ENCODE measurements at regions not wholly inside any gene's neighbourhood (a gene's known extent, or its start where the extent isn't known, plus 50 kb on each side); places are given as distances from the start of the nearest gene placed in this dataset.

DNA sequence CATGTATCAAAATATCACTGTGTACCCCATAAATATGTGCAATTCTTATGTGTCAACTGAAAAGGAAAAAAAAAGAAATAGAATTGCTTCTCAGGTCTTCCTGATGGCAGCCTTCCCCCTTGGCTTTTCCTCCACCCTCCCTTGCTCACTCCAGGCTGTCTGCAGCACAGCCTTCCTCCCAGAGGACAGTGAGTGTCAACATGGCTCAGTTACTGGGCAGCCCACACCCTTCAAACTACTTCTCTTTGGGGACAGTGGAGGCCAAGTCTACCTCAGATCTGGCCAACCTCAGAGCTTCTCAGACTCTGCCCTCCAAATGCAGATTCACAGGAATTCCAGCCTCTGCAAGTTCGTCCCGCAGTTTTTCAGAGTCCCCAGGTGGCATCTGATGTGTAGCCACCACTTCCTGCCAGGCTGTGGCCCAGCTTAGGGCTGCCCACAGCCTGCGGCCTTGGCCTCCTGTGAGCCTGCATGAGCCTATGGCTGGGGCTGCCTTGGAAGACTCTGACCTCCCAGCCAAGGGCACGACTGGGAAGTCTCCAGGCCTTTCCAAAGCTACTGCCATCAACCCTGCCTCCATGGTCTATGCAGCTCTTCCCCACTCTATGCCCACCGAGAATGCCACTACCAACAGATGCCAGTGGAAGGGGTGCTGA lies 148.0 kb upstream of the PWP1 start:
- TF ChIP-seq CREB1 (IDR thresholded peaks at IDR 0.05; ENCODE audit: low read depth), result no peak

DNA sequence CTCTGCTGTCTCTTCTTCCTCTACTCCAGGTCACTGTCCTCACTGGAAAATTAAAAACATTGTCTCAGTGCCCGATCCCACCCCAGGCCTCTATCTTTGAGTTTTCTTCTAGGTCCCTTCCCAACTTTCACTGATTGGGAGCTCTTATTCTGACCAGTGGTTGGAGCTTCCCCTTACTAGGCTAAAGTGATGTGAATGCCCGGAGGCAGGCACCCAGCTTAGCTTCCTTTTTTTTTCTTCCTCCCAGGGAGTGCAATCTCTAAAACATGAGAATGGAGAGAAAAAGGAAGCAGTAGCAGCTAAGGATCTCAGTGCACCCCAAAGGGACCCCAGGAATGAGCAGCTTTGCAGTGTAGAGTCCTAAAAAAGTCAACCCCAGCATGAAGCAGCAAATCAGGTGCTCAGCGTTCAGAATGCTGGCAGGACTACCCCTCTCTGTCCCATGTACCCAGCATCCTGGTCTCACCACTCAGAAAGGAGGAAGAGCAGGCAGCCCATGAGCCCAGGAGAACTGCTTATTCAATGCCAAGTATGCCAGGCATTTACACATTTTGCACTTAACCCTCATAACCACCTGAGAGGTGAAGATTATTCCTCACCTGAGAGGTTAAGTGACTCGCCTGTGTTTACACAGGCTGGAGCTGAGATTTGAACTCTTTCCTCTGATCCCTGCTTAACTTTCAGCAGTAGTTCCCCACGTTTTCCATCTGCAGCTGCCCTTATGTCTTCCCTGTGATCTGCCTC lies 146.2 kb upstream of the PWP1 start:
- TF ChIP-seq YY1 (IDR thresholded peaks at IDR 0.05; ENCODE audit: low read depth) (no peak), ZBTB7A (IDR thresholded peaks at IDR 0.05; ENCODE audit: low read depth) (no peak), EP300 (IDR thresholded peaks at IDR 0.05; ENCODE audit: borderline replicate concordance) (no peak), TEAD4 (IDR thresholded peaks at IDR 0.05) (no peak), RAD21 (IDR thresholded peaks at IDR 0.05; ENCODE audit: low read depth) (no peak), NFIC (IDR thresholded peaks at IDR 0.05) (no peak), EGR1 (IDR thresholded peaks at IDR 0.05) (no peak), CREB1 (IDR thresholded peaks at IDR 0.05; ENCODE audit: low read depth) (no peak), TCF12 (IDR thresholded peaks at IDR 0.05; ENCODE audit: low read depth) (no peak), CEBPB (IDR thresholded peaks at IDR 0.05) (no peak), FOXM1 (IDR thresholded peaks at IDR 0.05; ENCODE audit: borderline replicate concordance, low read depth) (no peak)
- TF ChIP-seq, protein P1, sequence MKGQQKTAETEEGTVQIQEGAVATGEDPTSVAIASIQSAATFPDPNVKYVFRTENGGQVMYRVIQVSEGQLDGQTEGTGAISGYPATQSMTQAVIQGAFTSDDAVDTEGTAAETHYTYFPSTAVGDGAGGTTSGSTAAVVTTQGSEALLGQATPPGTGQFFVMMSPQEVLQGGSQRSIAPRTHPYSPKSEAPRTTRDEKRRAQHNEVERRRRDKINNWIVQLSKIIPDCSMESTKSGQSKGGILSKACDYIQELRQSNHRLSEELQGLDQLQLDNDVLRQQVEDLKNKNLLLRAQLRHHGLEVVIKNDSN (IDR thresholded peaks at IDR 0.05), result no peak
- TF ChIP-seq, protein P2, sequence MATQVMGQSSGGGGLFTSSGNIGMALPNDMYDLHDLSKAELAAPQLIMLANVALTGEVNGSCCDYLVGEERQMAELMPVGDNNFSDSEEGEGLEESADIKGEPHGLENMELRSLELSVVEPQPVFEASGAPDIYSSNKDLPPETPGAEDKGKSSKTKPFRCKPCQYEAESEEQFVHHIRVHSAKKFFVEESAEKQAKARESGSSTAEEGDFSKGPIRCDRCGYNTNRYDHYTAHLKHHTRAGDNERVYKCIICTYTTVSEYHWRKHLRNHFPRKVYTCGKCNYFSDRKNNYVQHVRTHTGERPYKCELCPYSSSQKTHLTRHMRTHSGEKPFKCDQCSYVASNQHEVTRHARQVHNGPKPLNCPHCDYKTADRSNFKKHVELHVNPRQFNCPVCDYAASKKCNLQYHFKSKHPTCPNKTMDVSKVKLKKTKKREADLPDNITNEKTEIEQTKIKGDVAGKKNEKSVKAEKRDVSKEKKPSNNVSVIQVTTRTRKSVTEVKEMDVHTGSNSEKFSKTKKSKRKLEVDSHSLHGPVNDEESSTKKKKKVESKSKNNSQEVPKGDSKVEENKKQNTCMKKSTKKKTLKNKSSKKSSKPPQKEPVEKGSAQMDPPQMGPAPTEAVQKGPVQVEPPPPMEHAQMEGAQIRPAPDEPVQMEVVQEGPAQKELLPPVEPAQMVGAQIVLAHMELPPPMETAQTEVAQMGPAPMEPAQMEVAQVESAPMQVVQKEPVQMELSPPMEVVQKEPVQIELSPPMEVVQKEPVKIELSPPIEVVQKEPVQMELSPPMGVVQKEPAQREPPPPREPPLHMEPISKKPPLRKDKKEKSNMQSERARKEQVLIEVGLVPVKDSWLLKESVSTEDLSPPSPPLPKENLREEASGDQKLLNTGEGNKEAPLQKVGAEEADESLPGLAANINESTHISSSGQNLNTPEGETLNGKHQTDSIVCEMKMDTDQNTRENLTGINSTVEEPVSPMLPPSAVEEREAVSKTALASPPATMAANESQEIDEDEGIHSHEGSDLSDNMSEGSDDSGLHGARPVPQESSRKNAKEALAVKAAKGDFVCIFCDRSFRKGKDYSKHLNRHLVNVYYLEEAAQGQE (IDR thresholded peaks at IDR 0.05; ENCODE audit: low read depth), result no peak
- TF ChIP-seq, protein P3, sequence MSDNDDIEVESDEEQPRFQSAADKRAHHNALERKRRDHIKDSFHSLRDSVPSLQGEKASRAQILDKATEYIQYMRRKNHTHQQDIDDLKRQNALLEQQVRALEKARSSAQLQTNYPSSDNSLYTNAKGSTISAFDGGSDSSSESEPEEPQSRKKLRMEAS (IDR thresholded peaks at IDR 0.05), result no peak

DNA sequence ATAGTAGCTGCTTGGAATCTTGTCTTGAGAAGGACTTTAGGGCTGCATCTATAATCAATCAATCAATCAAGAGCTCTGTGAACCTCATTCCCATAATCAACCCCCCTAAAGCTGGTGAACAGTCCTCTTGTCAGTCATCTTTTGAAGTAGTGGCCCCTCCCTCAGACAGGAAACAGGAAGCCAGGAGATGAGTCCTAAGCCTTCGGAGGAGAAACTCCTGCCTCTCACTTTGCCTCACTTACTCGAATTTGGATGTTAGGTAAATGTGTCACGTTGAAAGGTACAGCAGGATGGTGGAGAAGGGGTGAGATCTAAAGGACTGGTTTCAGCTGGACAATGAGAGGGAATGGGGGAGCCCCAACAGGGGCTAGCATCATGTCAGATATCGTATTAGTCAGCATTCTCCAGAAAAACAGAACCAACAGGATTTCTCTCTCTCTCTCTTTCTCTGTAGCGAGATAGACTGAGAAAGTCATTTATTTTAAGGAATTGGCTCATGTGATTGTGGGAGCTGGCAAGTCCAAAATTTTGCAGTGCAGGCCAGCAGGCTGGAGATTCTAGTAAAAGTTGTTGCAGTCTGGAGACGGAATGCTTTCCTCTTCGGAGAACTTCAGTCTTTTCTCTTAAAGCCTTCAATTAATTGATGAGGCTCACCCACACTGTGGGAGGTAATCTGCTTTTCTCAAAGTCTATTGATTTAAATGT lies 144.4 kb upstream of the PWP1 start:
- no peak for TF ChIP-seq NFIC (IDR thresholded peaks at IDR 0.05)
- no peak for TF ChIP-seq EGR1 (IDR thresholded peaks at IDR 0.05)
- no peak for TF ChIP-seq CREB1 (IDR thresholded peaks at IDR 0.05; ENCODE audit: low read depth)
- no peak for TF ChIP-seq EP300 (IDR thresholded peaks at IDR 0.05; ENCODE audit: borderline replicate concordance)
- TF ChIP-seq TEAD4 (IDR thresholded peaks at IDR 0.05), result no peak
- TF ChIP-seq ZBTB7A (IDR thresholded peaks at IDR 0.05; ENCODE audit: low read depth), result no peak
- no peak for TF ChIP-seq CEBPB (IDR thresholded peaks at IDR 0.05)
- TF ChIP-seq TAF1 (IDR thresholded peaks at IDR 0.05; ENCODE audit: low read depth), result no peak
- TF ChIP-seq, protein P2 (IDR thresholded peaks at IDR 0.05; ENCODE audit: low read depth), result no peak
- TF ChIP-seq, protein P1 (IDR thresholded peaks at IDR 0.05), result no peak
- no peak for TF ChIP-seq YY1 (IDR thresholded peaks at IDR 0.05; ENCODE audit: low read depth)
- no peak for TF ChIP-seq RAD21 (IDR thresholded peaks at IDR 0.05; ENCODE audit: low read depth)
- no peak for TF ChIP-seq TCF12 (IDR thresholded peaks at IDR 0.05; ENCODE audit: low read depth)
- TF ChIP-seq FOXM1 (IDR thresholded peaks at IDR 0.05; ENCODE audit: borderline replicate concordance, low read depth), result no peak

DNA sequence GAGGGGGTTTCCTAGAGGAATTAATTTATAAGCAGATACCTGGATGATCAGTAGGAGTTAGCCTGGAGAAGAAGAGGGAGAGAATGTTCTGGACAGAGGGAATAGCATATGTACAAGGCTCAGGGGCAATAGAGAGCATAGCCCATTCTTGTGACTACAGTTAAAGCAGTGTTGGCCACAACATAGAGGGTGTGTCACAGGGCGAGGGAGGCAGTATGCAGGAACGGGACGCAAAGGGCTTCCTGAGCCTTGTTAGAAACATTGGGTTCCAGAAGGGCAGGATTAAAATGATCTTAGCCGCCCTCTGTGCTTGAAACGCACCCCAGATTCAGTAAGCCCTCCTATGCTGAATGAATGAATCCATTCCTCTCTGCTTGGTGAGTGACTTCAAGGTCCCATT lies 142.2 kb upstream of the PWP1 start:
- TF ChIP-seq TAF1 (IDR thresholded peaks at IDR 0.05; ENCODE audit: low read depth), result no peak
- TF ChIP-seq RAD21 (IDR thresholded peaks at IDR 0.05; ENCODE audit: low read depth), result no peak
- TF ChIP-seq, protein P1 (IDR thresholded peaks at IDR 0.05), result no peak
- TF ChIP-seq, protein P3 (IDR thresholded peaks at IDR 0.05), result no peak
- no peak for TF ChIP-seq EGR1 (IDR thresholded peaks at IDR 0.05)
- TF ChIP-seq FOXM1 (IDR thresholded peaks at IDR 0.05; ENCODE audit: borderline replicate concordance, low read depth), result no peak
- TF ChIP-seq CEBPB (IDR thresholded peaks at IDR 0.05), result no peak
- TF ChIP-seq TEAD4 (IDR thresholded peaks at IDR 0.05), result no peak
- TF ChIP-seq CREB1 (IDR thresholded peaks at IDR 0.05; ENCODE audit: low read depth), result no peak
- no peak for TF ChIP-seq ZBTB7A (IDR thresholded peaks at IDR 0.05; ENCODE audit: low read depth)
- TF ChIP-seq, protein P2 (IDR thresholded peaks at IDR 0.05; ENCODE audit: low read depth), result no peak
- no peak for TF ChIP-seq EP300 (IDR thresholded peaks at IDR 0.05; ENCODE audit: borderline replicate concordance)

All from Ishikawa (cell line).